Ishikawa (cell line): ENCODE measurements at regions not wholly inside any gene's neighbourhood (a gene's known extent, or its start where the extent isn't known, plus 50 kb on each side); places are given as distances from the start of the nearest gene placed in this dataset.
A peak's percentile ranks its signal among the peaks of the same experiment; 100 is the strongest.

Experiments used
- CEBPB ChIP-seq: IDR thresholded peaks from 2 replicates; pipeline ENCODE4 v1.6.1; 2012
- CREB1 ChIP-seq: IDR thresholded peaks from 2 replicates; pipeline ENCODE4 v1.6.1; 2012; ENCODE audit warnings: low read depth
- EGR1 ChIP-seq: IDR thresholded peaks from 2 replicates; pipeline ENCODE4 v1.6.1; 2012
- EP300 ChIP-seq: IDR thresholded peaks from 2 replicates; pipeline ENCODE4 v1.6.1; 2012; ENCODE audit warnings: borderline replicate concordance
- FOXM1 ChIP-seq: IDR thresholded peaks from 2 replicates; pipeline ENCODE4 v1.6.1; 2012; ENCODE audit warnings: low read depth, borderline replicate concordance
- MAX ChIP-seq: IDR thresholded peaks from 2 replicates; pipeline ENCODE4 v1.6.1; 2012
- NFIC ChIP-seq: IDR thresholded peaks from 2 replicates; pipeline ENCODE4 v1.6.1; 2012
- RAD21 ChIP-seq: IDR thresholded peaks from 2 replicates; pipeline ENCODE4 v1.6.1; 2012; ENCODE audit warnings: low read depth
- REST ChIP-seq: IDR thresholded peaks from 2 replicates; pipeline ENCODE4 v1.6.1; 2012; ENCODE audit warnings: low read depth, mild to moderate bottlenecking
- TAF1 ChIP-seq: IDR thresholded peaks from 2 replicates; pipeline ENCODE4 v1.6.1; 2012; ENCODE audit warnings: low read depth, mild to moderate bottlenecking
- TCF12 ChIP-seq: IDR thresholded peaks from 2 replicates; pipeline ENCODE4 v1.6.1; 2012; ENCODE audit warnings: low read depth
- TEAD4 ChIP-seq: IDR thresholded peaks from 2 replicates; pipeline ENCODE4 v1.6.1; 2012
- USF1 ChIP-seq: IDR thresholded peaks from 2 replicates; pipeline ENCODE4 v1.6.1; 2012
- YY1 ChIP-seq: IDR thresholded peaks from 2 replicates; pipeline ENCODE4 v1.6.1; 2012; ENCODE audit warnings: low read depth
- ZBTB7A ChIP-seq: IDR thresholded peaks from 2 replicates; pipeline ENCODE4 v1.6.1; 2012; ENCODE audit warnings: low read depth

- TF ChIP-seq TEAD4 (peak; percentile 94), NFIC (peak; percentile 93), RAD21 (peak; percentile 23; the same call in 1 of the 2 replicates), FOXM1 (no peak; the same call in 1 of the 2 replicates), CREB1 (0 out of 2 replicates have a peak, but pooled peaks have one; percentile 25), EGR1 (peak; percentile 24; the same call in 1 of the 2 replicates), TCF12 (peak; percentile 97), YY1 (peak; percentile 51; the same call in 1 of the 2 replicates), MAX (peak; percentile 95), ZBTB7A (peak; percentile 92), REST (no peak), TAF1 (peak; percentile 52), EP300 (peak; percentile 94; the same call in 1 of the 2 replicates), CEBPB (0 out of 2 replicates have a peak, but pooled peaks have one; percentile 42), USF1 (peak; percentile 93)
Measured at GRCh38 chr13:33610438-33611120, 207.4 kb upstream of the RFC3 start.

GRCh38 chr13:33611121-33611805 lies 206.7 kb upstream of the RFC3 start:
- TF ChIP-seq EGR1 (no peak), CEBPB (peak; percentile 100), REST (peak; percentile 26; the same call in 1 of the 2 replicates), EP300 (peak; percentile 96), RAD21 (peak; percentile 32; the same call in 1 of the 2 replicates), USF1 (no peak), TAF1 (no peak; the same call in 1 of the 2 replicates), CREB1 (no peak), YY1 (0 out of 2 replicates have a peak, but pooled peaks have one; percentile 9), MAX (peak; percentile 31; the same call in 1 of the 2 replicates), TCF12 (peak; percentile 98), FOXM1 (peak; percentile 97), ZBTB7A (no peak), NFIC (peak; percentile 94), TEAD4 (peak; percentile 96)

- TF ChIP-seq TEAD4 (no peak), CREB1 (no peak), YY1 (no peak), RAD21 (no peak), MAX (no peak), EP300 (no peak), FOXM1 (no peak), REST (no peak), TAF1 (no peak), CEBPB (no peak), TCF12 (no peak), NFIC (no peak), ZBTB7A (no peak), USF1 (no peak)
Measured at GRCh38 chr13:33612641-33613638, 205.0 kb upstream of the RFC3 start.
